ENCODE measurements at regions not wholly inside any gene's neighbourhood (a gene's known extent, or its start where the extent isn't known, plus 50 kb on each side); places are given as distances from the start of the nearest gene placed in this dataset.
A peak's percentile ranks its signal among the peaks of the same experiment; 100 is the strongest.
"Not testable (repeated sequence)": the region's sequence is repeated elsewhere in the genome, so short reads cannot be mapped to it uniquely, and the experiment has no call there.

- no peak for DNase-seq
Measured at GRCh38 chr4:148717988-148718387, 275.8 kb upstream of the NR3C2 start.

GRCh38 chr4:148716431-148717052 is 274.3 kb upstream of the NR3C2 start:
- DNase-seq = no peak

GRCh38 chr4:148704291-148704690 is 262.1 kb upstream of the NR3C2 start:
- peak; percentile 3 for DNase-seq

- no peak for DNase-seq
Measured at GRCh38 chr4:148694702-148695101, 252.5 kb upstream of the NR3C2 start.

GRCh38 chr4:148693913-148694649 is 251.9 kb upstream of the NR3C2 start:
- DNase-seq = no peak

- no peak for DNase-seq
Measured at GRCh38 chr4:148692242-148692641, 250.0 kb upstream of the NR3C2 start.

GRCh38 chr4:148686449-148686848 is 244.2 kb upstream of the NR3C2 start:
- DNase-seq = no peak

- DNase-seq = no peak
Measured at GRCh38 chr4:148684638-148685037, 242.4 kb upstream of the NR3C2 start.

GRCh38 chr4:148680884-148681283 is 238.7 kb upstream of the NR3C2 start:
- DNase-seq = no peak

- no peak for DNase-seq
Measured at GRCh38 chr4:148676344-148676743, 234.1 kb upstream of the NR3C2 start.

GRCh38 chr4:148674876-148675275 is 232.7 kb upstream of the NR3C2 start:
- DNase-seq = no peak

- no peak for DNase-seq
Measured at GRCh38 chr4:148664636-148665035, 222.4 kb upstream of the NR3C2 start.

- no peak for DNase-seq
Measured at GRCh38 chr4:148654131-148654530, 211.9 kb upstream of the NR3C2 start.

- no peak for DNase-seq
Measured at GRCh38 chr4:148653681-148654080, 211.5 kb upstream of the NR3C2 start.

- no peak for DNase-seq
Measured at GRCh38 chr4:148651991-148652390, 209.8 kb upstream of the NR3C2 start.

- no peak for DNase-seq
Measured at GRCh38 chr4:148649652-148650331, 207.6 kb upstream of the NR3C2 start.

GRCh38 chr4:148643851-148644250 is 201.6 kb upstream of the NR3C2 start:
- DNase-seq = no peak

- no peak for DNase-seq
Measured at GRCh38 chr4:148642907-148643306, 200.7 kb upstream of the NR3C2 start.

GRCh38 chr4:148638079-148638478 is 195.9 kb upstream of the NR3C2 start:
- not testable (repeated sequence) for DNase-seq

GRCh38 chr4:148637453-148637852 is 195.2 kb upstream of the NR3C2 start:
- not testable (repeated sequence) for DNase-seq

GRCh38 chr4:148634476-148634875 is 192.3 kb upstream of the NR3C2 start:
- no peak for DNase-seq

GRCh38 chr4:148633720-148634119 is 191.5 kb upstream of the NR3C2 start:
- DNase-seq = no peak

GRCh38 chr4:148632476-148632875 is 190.3 kb upstream of the NR3C2 start:
- no peak for DNase-seq

- no peak for DNase-seq
Measured at GRCh38 chr4:148630051-148630450, 187.8 kb upstream of the NR3C2 start.
